Upper lobe of right lung (tissue), 1 donor: ENCODE measurements at regions not wholly inside any gene's neighbourhood (a gene's known extent, or its start where the extent isn't known, plus 50 kb on each side); places are given as distances from the start of the nearest gene placed in this dataset.

Experiments used
- ATAC-seq: fragments of 200-7000 bp; cut with Tn5 transposase; one replicate; pipeline ENCODE4 v1.9.1; 2020; ENCODE audit warnings: mild to moderate bottlenecking, moderate library complexity
- DNase-seq: peaks from one replicate; pipeline ENCODE4 v3.0.0-alpha.2; 2020
- H3K27ac ChIP-seq: fragments of 200-600 bp; one replicate; pipeline ENCODE4 v1.8.0; 2022
- H3K27me3 ChIP-seq: fragments of 200-600 bp; one replicate; pipeline ENCODE4 v1.8.0; 2022; ENCODE audit warnings: mild to moderate bottlenecking
- H3K36me3 ChIP-seq: fragments of 200-600 bp; one replicate; pipeline ENCODE4 v1.8.0; 2022
- H3K4me1 ChIP-seq: fragments of 200-600 bp; one replicate; pipeline ENCODE4 v1.8.0; 2022
- H3K4me3 ChIP-seq: fragments of 200-600 bp; one replicate; pipeline ENCODE4 v1.8.0; 2022; ENCODE audit warnings: mild to moderate bottlenecking
- H3K9me3 ChIP-seq: fragments of 200-600 bp; one replicate; pipeline ENCODE4 v1.8.0; 2022
- CTCF ChIP-seq: fragments of 200-600 bp; IDR thresholded peaks from one replicate; pipeline ENCODE4 v1.8.0; 2022; ENCODE audit warnings: antibody characterized with exemption
- intact Hi-C: fragments of 100-400 bp; cut with DNase I; formaldehyde crosslinking; loops from one replicate; pipeline ENCODE4 v1.11.0; 2022
- donor health status: DM: no; HTN: yes; CAD: no; lungs with severe emphysema.

- no peaks in the 10 kb centered on the region for H3K27me3 ChIP-seq
- no peaks in the 10 kb centered on the region for H3K9me3 ChIP-seq
- intact Hi-C loops, result no loop called here
- no peak for TF ChIP-seq CTCF
- DNase-seq (no peak), ATAC-seq (no peak)
- no peaks in the 10 kb centered on the region for H3K4me1 ChIP-seq
- H3K27ac ChIP-seq, result no peak overlapping the region
- no peak overlapping the region for H3K4me3 ChIP-seq
- no peaks in the 10 kb centered on the region for H3K36me3 ChIP-seq
These were observed 664.4 kb upstream of the SLC8A1 start for GRCh38 chr2:41116106-41116797.

GRCh38 chr2:41119489-41119888 lies 667.6 kb upstream of the SLC8A1 start:
- H3K9me3 ChIP-seq, result no peaks in the 10 kb centered on the region
- H3K4me3 ChIP-seq, result no peak overlapping the region
- TF ChIP-seq CTCF, result no peak
- H3K27me3 ChIP-seq, result no peaks in the 10 kb centered on the region
- intact Hi-C loops, result no loop called here
- H3K27ac ChIP-seq, result no peak overlapping the region
- DNase-seq (no peak), ATAC-seq (no peak)
- no peaks in the 10 kb centered on the region for H3K4me1 ChIP-seq
- no peaks in the 10 kb centered on the region for H3K36me3 ChIP-seq

GRCh38 chr2:41123341-41123740 lies 671.5 kb upstream of the SLC8A1 start:
- Histone ChIP-seq H3K27me3 (no peaks in the 10 kb centered on the region), H3K36me3 (no peaks in the 10 kb centered on the region), H3K9me3 (no peaks in the 10 kb centered on the region), H3K4me3 (no peak overlapping the region), H3K27ac (no peak overlapping the region), H3K4me1 (no peaks in the 10 kb centered on the region)
- no peak for ATAC-seq
- DNase-seq, result no peak
- TF ChIP-seq CTCF, result no peak
- intact Hi-C loops, result no loop called here

GRCh38 chr2:41127351-41127750 lies 675.5 kb upstream of the SLC8A1 start:
- no peaks in the 10 kb centered on the region for H3K27me3 ChIP-seq
- DNase-seq (no peak), ATAC-seq (no peak)
- no peaks in the 10 kb centered on the region for H3K36me3 ChIP-seq
- TF ChIP-seq CTCF, result no peak
- intact Hi-C loops, result no loop called here
- H3K27ac ChIP-seq, result no peak overlapping the region
- H3K9me3 ChIP-seq, result no peaks in the 10 kb centered on the region
- H3K4me1 ChIP-seq, result no peaks in the 10 kb centered on the region
- H3K4me3 ChIP-seq, result no peak overlapping the region

- no peaks in the 10 kb centered on the region for H3K9me3 ChIP-seq
- intact Hi-C loops, result no loop called here
- no peak overlapping the region for H3K4me3 ChIP-seq
- no peaks in the 10 kb centered on the region for H3K36me3 ChIP-seq
- DNase-seq, result no peak
- H3K27me3 ChIP-seq, result no peaks in the 10 kb centered on the region
- H3K27ac ChIP-seq, result no peak overlapping the region
- ATAC-seq, result no peak
- no peak for TF ChIP-seq CTCF
- no peaks in the 10 kb centered on the region for H3K4me1 ChIP-seq
These were observed 678.1 kb upstream of the SLC8A1 start for GRCh38 chr2:41129988-41130387.

- ATAC-seq, result no peak
- DNase-seq, result no peak
- intact Hi-C loops, result no loop called here
These were observed 685.1 kb upstream of the SLC8A1 start for GRCh38 chr2:41137031-41137430.

More at GRCh38 chr2:41137031-41137430, 685.1 kb upstream of the SLC8A1 start:
- H3K36me3 ChIP-seq, result no peaks in the 10 kb centered on the region
- H3K27ac ChIP-seq, result no peak overlapping the region
- H3K9me3 ChIP-seq, result no peaks in the 10 kb centered on the region
- H3K27me3 ChIP-seq, result no peaks in the 10 kb centered on the region
- H3K4me3 ChIP-seq, result no peak overlapping the region
- TF ChIP-seq CTCF, result no peak
- H3K4me1 ChIP-seq, result no peaks in the 10 kb centered on the region
